Endothelial cell of umbilical vein (primary cell): ENCODE measurements at regions not wholly inside any gene's neighbourhood (a gene's known extent, or its start where the extent isn't known, plus 50 kb on each side); places are given as distances from the start of the nearest gene placed in this dataset.
"Not testable (repeated sequence)": the region's sequence is repeated elsewhere in the genome, so short reads cannot be mapped to it uniquely, and the experiment has no call there.

Experiments
- CTCF ChIP-seq, 2 donors: IDR thresholded peaks; 1 replicate in 1 of 2; 2 replicates in 1 of 2; pipeline ENCODE4 v1.5.1; 2011; ENCODE audit warnings: low read length in 2 of 2, mild to moderate bottlenecking in 2 of 2, moderate library complexity in 2 of 2, control low read depth in 1 of 2, inconsistent platforms in 1 of 2, low read depth in 1 of 2; ENCODE audit not compliant: insufficient read depth in 1 of 2; ENCODE audit errors: extremely low read depth in 1 of 2
- FOS ChIP-seq: IDR thresholded peaks from 2 replicates; pipeline ENCODE4 v1.6.1; 2011; ENCODE audit warnings: mild to moderate bottlenecking, low read length, moderate library complexity, borderline replicate concordance; ENCODE audit not compliant: insufficient read depth

- not testable (repeated sequence) for TF ChIP-seq CTCF (IDR thresholded peaks at IDR 0.05; ENCODE audit: extremely low read depth in 1 of 2, insufficient read depth in 1 of 2, low read depth in 1 of 2, low read length in 2 of 2); FOS
These were observed 75.6 kb downstream of the EBNA1BP2 start for GRCh38 chr1:43096528-43096927.
